Activated CD8-positive, alpha-beta T cell treated with anti-CD3 and anti-CD28 coated beads for 36 hours (primary cell): ENCODE measurements at regions not wholly inside any gene's neighbourhood (a gene's known extent, or its start where the extent isn't known, plus 50 kb on each side); places are given as distances from the start of the nearest gene placed in this dataset.

Source experiments
- ATAC-seq: fragments of 200-7000 bp; cut with Tn5 transposase; one replicate; pipeline ENCODE4 v1.10.0; 2021; ENCODE audit warnings: mild to moderate bottlenecking, moderate library complexity
- CTCF ChIA-PET: fragments of 350-600 bp; sonication (Branson Sonifier 250); formaldehyde crosslinking; loops from one replicate; lab custom pipeline; 2021; ENCODE audit warnings: antibody characterized with exemption; lab: Charles Lee
- POLR2A ChIA-PET: fragments of 350-600 bp; sonication (Branson Sonifier 250); formaldehyde crosslinking; loops from one replicate; lab custom pipeline; 2021; ENCODE audit warnings: antibody characterized with exemption; lab: Charles Lee
- DNase-seq: peaks from one replicate; pipeline ENCODE4 v3.0.0-alpha.2; 2020
- H3K27ac Mint-ChIP-seq: one replicate; pipeline ENCODE4 v1.8.0; 2021; ENCODE audit warnings: mild to moderate bottlenecking, mixed read lengths
- H3K27me3 Mint-ChIP-seq: one replicate; pipeline ENCODE4 v1.8.0; 2021; ENCODE audit warnings: mixed read lengths
- H3K36me3 Mint-ChIP-seq: one replicate; pipeline ENCODE4 v1.8.0; 2021; ENCODE audit warnings: low read depth, mixed read lengths
- H3K4me1 Mint-ChIP-seq: one replicate; pipeline ENCODE4 v1.8.0; 2021; ENCODE audit warnings: low read depth, mixed read lengths
- H3K4me3 Mint-ChIP-seq: one replicate; pipeline ENCODE4 v1.8.0; 2021; ENCODE audit warnings: mild to moderate bottlenecking, moderate library complexity, mixed read lengths
- H3K9me3 Mint-ChIP-seq: one replicate; pipeline ENCODE4 v1.8.0; 2021; ENCODE audit warnings: mixed read lengths
- intact Hi-C: fragments of 100-400 bp; cut with micrococcal nuclease; formaldehyde crosslinking; loops from one replicate; pipeline ENCODE4 v1.10.0; 2022
- TF ChIP-seq, protein P1 (sequence below): fragments of 200-600 bp; IDR thresholded peaks from one replicate; pipeline ENCODE4 v1.8.0; 2022; ENCODE audit warnings: antibody characterized with exemption, mild to moderate bottlenecking

DNA sequence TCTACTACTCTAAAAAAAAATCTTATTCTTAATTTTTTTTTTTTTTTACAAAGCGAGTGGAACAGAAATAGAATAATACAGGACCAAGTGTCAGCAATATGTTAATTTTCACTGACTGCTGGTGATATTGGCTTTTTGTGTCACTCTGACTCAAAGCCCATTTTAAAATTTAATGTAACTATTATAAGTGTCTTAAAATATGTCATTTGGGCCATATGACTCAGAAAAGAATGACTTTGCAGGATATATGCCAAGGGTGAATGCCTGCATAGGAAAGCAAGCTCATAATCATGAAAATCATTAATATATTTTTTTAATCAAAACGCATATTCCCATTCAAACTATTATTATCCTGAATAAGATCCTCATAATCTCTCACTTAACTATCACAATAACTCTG lies 149.2 kb downstream of the GNAT3 start:
- CTCF ChIA-PET = no interaction called here

DNA sequence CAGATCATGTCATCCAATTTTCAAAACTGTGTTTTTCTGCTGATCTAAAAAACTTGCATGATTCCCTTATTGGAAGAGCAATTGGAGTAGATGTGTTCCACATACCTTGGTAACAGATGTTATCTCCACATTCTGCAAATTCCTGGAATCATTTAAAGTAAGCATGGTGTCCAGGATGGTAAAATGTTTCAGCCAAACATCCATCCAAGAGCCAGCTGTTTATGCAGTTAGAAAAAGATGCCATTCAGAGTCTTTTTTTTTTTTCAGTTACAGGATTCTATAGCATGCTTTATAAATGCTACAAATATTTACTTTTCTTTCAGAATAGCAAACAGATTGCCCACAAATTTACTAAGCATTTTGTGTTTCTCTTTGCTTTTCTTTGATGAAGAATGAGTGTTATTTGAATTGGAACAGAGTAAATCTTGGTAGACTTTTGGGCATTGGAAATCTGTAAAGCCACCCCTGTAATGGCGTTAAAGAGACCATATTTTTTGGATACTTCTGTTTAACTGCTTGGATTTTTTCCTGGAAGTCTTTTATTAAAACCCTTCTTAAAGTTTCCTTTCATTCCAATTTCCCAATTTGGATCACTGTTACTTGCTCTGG lies 149.8 kb downstream of the GNAT3 start:
- H3K27me3 Mint-ChIP-seq = no peaks in the 10 kb centered on the region
- intact Hi-C loops = no loop called here
- ChIA-PET CTCF (no interaction called here), POLR2A (no interaction called here)
- no peak overlapping the region for H3K27ac Mint-ChIP-seq
- no peak overlapping the region for H3K4me3 Mint-ChIP-seq
- H3K36me3 Mint-ChIP-seq = no peaks in the 10 kb centered on the region
- ATAC-seq (no peak), DNase-seq (no peak)
- H3K9me3 Mint-ChIP-seq = peaks cover 9% of the 10 kb centered on the region
- no peaks in the 10 kb centered on the region for H3K4me1 Mint-ChIP-seq
- TF ChIP-seq, protein P1, sequence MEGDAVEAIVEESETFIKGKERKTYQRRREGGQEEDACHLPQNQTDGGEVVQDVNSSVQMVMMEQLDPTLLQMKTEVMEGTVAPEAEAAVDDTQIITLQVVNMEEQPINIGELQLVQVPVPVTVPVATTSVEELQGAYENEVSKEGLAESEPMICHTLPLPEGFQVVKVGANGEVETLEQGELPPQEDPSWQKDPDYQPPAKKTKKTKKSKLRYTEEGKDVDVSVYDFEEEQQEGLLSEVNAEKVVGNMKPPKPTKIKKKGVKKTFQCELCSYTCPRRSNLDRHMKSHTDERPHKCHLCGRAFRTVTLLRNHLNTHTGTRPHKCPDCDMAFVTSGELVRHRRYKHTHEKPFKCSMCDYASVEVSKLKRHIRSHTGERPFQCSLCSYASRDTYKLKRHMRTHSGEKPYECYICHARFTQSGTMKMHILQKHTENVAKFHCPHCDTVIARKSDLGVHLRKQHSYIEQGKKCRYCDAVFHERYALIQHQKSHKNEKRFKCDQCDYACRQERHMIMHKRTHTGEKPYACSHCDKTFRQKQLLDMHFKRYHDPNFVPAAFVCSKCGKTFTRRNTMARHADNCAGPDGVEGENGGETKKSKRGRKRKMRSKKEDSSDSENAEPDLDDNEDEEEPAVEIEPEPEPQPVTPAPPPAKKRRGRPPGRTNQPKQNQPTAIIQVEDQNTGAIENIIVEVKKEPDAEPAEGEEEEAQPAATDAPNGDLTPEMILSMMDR = no peak

More for the DNA sequence above, 149.2 kb downstream of the GNAT3 start:
- Mint-ChIP-seq H3K27me3 (no peaks in the 10 kb centered on the region), H3K27ac (no peak overlapping the region), H3K9me3 (peaks cover 9% of the 10 kb centered on the region), H3K4me1 (no peaks in the 10 kb centered on the region), H3K36me3 (no peaks in the 10 kb centered on the region), H3K4me3 (no peak overlapping the region)
- no peak for ATAC-seq
- no peak for DNase-seq
- intact Hi-C loops = no loop called here
- TF ChIP-seq, protein P1 = no peak
- POLR2A ChIA-PET = no interaction called here

DNA sequence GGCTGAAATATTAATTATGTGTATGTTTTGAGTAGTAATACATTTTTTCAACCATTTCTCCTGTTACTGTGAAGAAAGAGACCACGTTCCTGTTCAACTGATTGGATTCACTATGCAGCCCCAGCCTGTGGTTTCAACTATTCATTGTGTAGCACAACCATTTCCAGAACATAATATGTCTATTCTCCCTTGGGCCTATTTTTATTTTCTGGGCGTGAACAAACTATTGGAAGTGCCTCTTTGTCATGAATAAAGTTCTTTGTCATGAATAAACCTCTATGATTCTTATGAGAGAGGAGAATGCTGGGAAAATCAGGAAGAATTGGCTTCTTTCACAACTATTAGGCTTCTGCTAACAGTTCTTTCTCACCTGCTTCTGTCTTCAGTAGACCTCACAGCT lies 152.4 kb downstream of the GNAT3 start:
- no peaks in the 10 kb centered on the region for H3K27me3 Mint-ChIP-seq
- no peak for ATAC-seq
- no peaks in the 10 kb centered on the region for H3K4me1 Mint-ChIP-seq
- TF ChIP-seq, protein P1 = no peak
- no peaks in the 10 kb centered on the region for H3K36me3 Mint-ChIP-seq
- CTCF ChIA-PET = no interaction called here
- no peaks in the 10 kb centered on the region for H3K9me3 Mint-ChIP-seq
- DNase-seq = no peak
- POLR2A ChIA-PET = no interaction called here
- H3K27ac Mint-ChIP-seq = no peak overlapping the region
- intact Hi-C loops = no loop called here
- no peak overlapping the region for H3K4me3 Mint-ChIP-seq

DNA sequence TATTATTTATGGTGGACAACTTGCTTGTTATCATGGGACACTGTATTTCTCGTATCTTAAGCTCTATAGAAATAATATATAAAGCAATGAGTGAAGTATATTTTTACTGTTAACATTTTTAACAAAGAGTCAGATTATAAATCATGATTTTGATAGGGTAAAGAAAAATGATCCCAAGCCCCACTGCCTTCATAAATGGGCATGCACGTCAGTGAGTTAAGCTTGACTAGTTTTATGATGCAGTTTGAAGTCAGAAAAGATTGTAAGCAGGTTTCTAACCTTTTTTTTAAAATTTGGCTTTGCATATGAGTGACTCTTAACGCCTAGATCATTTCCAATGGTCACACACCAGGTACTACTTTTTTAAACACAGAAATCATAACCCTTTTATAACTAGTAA lies 152.8 kb downstream of the GNAT3 start:
- Mint-ChIP-seq H3K9me3 (no peaks in the 10 kb centered on the region), H3K4me3 (no peak overlapping the region), H3K27me3 (no peaks in the 10 kb centered on the region), H3K27ac (no peak overlapping the region), H3K36me3 (no peaks in the 10 kb centered on the region), H3K4me1 (no peaks in the 10 kb centered on the region)
- ATAC-seq (no peak), DNase-seq (no peak)
- intact Hi-C loops = no loop called here
- CTCF ChIA-PET = no interaction called here
- POLR2A ChIA-PET = no interaction called here
- TF ChIP-seq, protein P1 = no peak

DNA sequence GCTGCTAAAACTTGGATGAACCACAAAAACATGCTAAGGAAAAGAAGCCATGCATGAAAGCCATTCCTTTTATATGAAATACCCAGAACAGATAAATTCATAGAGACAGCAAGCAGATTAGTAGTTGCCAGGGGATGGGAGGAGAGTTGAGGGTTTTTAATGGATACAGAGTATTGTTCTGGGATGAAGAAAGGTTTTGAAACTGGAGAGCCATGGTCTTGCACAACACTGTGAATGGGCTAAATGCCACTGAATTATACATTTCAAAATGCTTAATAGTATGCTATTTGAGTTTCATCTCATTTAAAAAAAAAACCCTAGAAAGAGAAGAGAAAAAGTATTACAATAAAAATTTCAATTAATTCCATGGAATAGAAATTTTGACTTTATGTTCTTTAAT lies 154.3 kb downstream of the GNAT3 start:
- TF ChIP-seq, protein P1 = no peak
- ChIA-PET POLR2A (no interaction called here), CTCF (no interaction called here)
- no peak for ATAC-seq
- DNase-seq = no peak
- H3K36me3 Mint-ChIP-seq = no peaks in the 10 kb centered on the region
- H3K4me3 Mint-ChIP-seq = no peak overlapping the region
- no peaks in the 10 kb centered on the region for H3K4me1 Mint-ChIP-seq
- H3K27me3 Mint-ChIP-seq = no peaks in the 10 kb centered on the region
- H3K9me3 Mint-ChIP-seq = no peaks in the 10 kb centered on the region
- no peak overlapping the region for H3K27ac Mint-ChIP-seq
- intact Hi-C loops = no loop called here
